ENCODE measurements at regions not wholly inside any gene's neighbourhood (a gene's known extent, or its start where the extent isn't known, plus 50 kb on each side); places are given as distances from the start of the nearest gene placed in this dataset.

DNA sequence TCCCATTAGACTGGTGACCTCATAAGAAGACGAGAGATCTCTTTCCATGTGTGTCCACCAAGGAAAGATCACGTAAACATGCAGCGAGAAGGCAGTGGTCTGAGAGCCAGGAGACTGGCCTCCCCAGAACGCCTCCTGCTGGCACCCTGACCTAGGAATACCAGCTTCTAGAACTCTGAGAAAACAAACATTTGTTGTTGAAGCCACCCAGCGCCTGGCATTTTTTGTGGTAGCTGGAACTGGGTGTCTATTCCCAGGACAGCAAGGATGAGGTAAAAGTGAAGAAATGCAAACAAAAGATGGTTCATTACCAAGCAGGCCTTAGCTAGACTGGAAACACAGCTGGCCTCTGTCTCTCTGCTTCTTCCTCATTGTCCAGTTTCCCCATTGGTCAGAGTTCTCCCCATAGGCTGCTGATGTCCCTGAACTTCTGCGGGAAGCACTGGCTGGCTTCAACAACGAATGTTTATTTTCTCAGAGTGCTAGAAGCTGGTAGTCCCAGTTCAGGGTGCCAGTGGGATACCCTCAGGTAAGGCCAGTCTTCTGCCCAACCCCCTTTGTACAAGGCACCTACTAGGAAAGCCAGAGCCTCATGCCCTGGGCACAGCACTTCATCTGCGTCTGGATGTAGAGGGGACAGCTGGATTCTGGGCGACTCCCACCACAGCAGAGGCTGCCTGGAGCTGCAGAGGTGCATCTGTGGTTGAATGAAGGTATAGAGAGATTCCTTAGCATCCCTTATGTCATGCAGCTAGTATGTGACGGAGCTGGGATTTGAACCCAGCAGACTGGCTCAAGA is 304.9 kb downstream of the TCERG1L start:
- no peaks in the 10 kb centered on the region for H3K4me1 ChIP-seq (ENCODE audit: control insufficient read depth, insufficient read depth, low read length)
- DNase-seq (ENCODE audit: low read depth), result no peak
- no peak overlapping the region for H3K4me3 ChIP-seq (ENCODE audit: low read length)
- H3K36me3 ChIP-seq (ENCODE audit: control insufficient read depth, insufficient read depth, low read length, severe bottlenecking), result no peaks in the 10 kb centered on the region
- H3K27me3 ChIP-seq (replicated peaks; ENCODE audit: control insufficient read depth, insufficient read depth, low read length), result no peaks in the 10 kb centered on the region
- H3K9ac ChIP-seq (ENCODE audit: low read length), result no peak overlapping the region
- no peaks in the 10 kb centered on the region for H3K9me3 ChIP-seq (ENCODE audit: control insufficient read depth, low read length)

DNA sequence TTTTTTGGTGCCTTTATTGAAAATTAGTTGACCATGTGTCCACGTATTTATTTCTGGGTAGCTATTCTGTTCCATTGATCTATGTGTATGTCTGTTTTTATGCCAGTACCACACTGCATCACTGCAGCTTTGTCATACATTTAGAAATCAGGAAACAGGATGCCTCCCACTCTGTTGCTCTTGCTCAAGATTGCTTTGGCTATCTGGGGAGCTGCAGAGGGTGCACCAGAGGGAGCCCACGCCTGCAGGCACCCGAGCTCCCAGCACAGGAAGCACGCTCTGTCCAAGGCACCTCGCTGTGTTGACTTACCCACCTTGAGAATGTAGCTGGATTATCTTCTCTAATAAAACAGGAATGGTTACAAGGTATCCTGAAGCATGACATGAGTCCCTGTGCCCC is 301.7 kb downstream of the TCERG1L start:
- Histone ChIP-seq H3K36me3 (ENCODE audit: control insufficient read depth, insufficient read depth, low read length, severe bottlenecking) (no peaks in the 10 kb centered on the region), H3K4me1 (ENCODE audit: control insufficient read depth, insufficient read depth, low read length) (no peaks in the 10 kb centered on the region), H3K4me3 (ENCODE audit: low read length) (no peak overlapping the region), H3K9ac (ENCODE audit: low read length) (no peak overlapping the region), H3K9me3 (ENCODE audit: control insufficient read depth, low read length) (no peaks in the 10 kb centered on the region), H3K27me3 (replicated peaks; ENCODE audit: control insufficient read depth, insufficient read depth, low read length) (no peaks in the 10 kb centered on the region)
- no peak for DNase-seq (ENCODE audit: low read depth)

DNA sequence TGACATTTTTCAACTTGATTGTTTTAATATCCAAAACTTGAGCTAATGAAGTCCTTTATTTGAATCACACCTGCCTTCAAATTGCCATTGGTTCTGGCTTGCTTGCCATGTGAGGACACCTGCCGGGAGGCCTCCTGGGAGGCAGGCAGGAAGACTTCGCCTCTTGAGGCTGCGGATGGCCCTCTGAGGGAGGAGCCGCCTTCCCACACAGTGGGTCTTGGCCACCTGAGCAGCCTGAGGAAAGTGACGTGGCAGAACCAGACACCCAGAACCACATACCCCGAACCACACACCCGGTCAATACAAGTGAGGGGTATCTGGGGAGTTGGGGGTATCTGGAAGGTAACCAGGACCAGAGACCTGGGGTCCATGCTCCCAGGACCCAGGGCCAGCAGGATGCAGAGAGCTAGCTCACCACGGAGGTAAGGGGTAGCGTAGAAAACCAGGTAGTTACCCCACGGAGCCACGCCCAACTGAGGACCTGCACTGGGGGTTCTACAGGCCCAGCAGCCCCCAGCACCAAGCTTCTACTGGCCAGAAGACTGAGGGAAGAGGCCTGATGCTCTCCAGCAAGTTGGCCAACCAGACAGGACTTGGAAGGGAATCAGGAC is 300.5 kb downstream of the TCERG1L start:
- Histone ChIP-seq H3K36me3 (ENCODE audit: control insufficient read depth, insufficient read depth, low read length, severe bottlenecking) (no peaks in the 10 kb centered on the region), H3K4me3 (ENCODE audit: low read length) (no peak overlapping the region), H3K27me3 (replicated peaks; ENCODE audit: control insufficient read depth, insufficient read depth, low read length) (no peaks in the 10 kb centered on the region), H3K9ac (ENCODE audit: low read length) (no peak overlapping the region), H3K4me1 (ENCODE audit: control insufficient read depth, insufficient read depth, low read length) (no peaks in the 10 kb centered on the region), H3K9me3 (ENCODE audit: control insufficient read depth, low read length) (no peaks in the 10 kb centered on the region)
- no peak for DNase-seq (ENCODE audit: low read depth)

DNA sequence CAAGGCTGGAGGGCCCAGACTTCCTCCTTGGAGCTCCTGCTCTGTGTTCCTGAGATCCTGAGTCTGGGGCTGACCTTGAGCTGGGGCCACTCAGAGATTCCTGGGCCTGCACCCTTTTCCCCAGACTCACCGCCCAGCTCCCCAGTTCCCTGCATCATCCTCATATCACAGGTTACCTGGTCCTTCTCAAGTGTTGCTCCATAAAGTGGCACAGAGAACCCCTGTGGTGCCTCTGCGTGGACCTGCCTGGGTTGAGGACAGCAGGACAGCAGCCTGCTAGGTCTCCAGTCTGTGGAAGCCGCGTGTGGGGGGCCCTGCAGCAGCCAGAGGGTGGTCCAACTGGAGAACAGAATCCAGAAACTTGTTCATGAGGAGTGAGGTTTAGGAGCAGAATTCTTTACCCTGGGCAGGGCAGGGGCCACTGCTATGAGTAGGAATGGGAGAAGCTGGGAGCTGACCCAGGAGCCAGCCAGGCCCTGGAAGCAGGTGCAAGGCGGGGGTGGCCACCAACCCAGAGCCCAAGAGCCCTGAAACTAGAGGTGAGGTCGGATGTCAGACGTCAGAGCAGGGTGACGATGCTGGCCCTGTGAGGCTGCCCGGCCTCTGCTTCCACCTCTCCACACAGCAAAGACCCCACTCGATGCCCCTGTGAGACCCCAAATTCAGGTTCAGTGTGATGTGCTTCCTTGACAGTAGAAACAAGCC is 299.4 kb downstream of the TCERG1L start:
- no peaks in the 10 kb centered on the region for H3K4me1 ChIP-seq (ENCODE audit: control insufficient read depth, insufficient read depth, low read length)
- no peaks in the 10 kb centered on the region for H3K36me3 ChIP-seq (ENCODE audit: control insufficient read depth, insufficient read depth, low read length, severe bottlenecking)
- H3K9me3 ChIP-seq (ENCODE audit: control insufficient read depth, low read length), result no peaks in the 10 kb centered on the region
- DNase-seq (ENCODE audit: low read depth), result no peak
- H3K4me3 ChIP-seq (ENCODE audit: low read length), result no peak overlapping the region
- H3K9ac ChIP-seq (ENCODE audit: low read length), result no peak overlapping the region
- H3K27me3 ChIP-seq (replicated peaks; ENCODE audit: control insufficient read depth, insufficient read depth, low read length), result no peaks in the 10 kb centered on the region

DNA sequence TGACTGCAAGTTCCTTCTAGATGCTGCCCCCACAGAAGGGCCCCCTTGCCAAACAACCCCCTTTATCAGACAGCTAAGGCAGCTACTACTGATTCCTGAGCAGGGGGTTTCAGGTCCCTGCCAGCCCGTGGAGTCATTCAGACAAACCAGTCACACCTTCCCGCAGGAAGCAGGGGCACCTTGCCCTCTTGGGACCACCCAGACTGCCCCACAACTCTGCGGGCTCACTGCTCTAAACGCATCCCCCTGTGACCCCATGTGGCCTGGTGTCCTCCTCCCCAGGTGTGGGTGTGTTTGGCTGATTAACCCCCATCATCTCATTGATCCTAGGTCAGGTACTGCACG is 298.9 kb downstream of the TCERG1L start:
- Histone ChIP-seq H3K4me3 (ENCODE audit: low read length) (no peak overlapping the region), H3K9me3 (ENCODE audit: control insufficient read depth, low read length) (no peaks in the 10 kb centered on the region), H3K9ac (ENCODE audit: low read length) (no peak overlapping the region), H3K36me3 (ENCODE audit: control insufficient read depth, insufficient read depth, low read length, severe bottlenecking) (no peaks in the 10 kb centered on the region), H3K4me1 (ENCODE audit: control insufficient read depth, insufficient read depth, low read length) (no peaks in the 10 kb centered on the region), H3K27me3 (replicated peaks; ENCODE audit: control insufficient read depth, insufficient read depth, low read length) (no peaks in the 10 kb centered on the region)
- no peak for DNase-seq (ENCODE audit: low read depth)

DNA sequence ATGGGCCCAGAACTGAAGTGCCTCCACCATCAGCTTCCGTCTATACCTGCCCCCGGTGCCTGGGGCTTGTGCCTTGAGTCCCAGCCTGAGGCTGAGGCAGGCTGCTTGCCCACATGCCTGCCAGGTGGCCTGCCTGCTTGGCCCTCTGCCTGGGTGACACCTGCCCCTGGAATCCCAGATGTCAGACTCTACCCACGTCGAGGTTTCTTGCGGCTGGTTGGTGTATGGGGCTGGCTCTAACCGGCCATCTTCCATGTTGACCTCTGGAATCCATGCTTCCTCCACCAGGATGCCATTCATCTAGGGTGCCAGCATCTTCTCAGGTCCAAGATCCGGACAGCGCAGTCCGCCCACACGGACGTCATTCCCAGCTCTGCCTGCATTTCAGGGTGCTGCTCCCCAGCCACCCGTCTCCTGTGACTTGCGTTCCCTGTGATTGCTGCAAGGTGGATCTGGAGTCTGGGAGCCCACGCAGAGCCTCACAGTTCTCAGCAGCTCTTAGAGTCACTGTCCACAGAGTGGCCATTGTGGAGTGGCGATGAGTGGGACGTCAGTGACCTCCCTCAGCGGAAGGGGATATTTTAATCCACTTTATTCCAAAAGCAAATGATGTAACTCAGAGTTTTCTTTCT is 298.1 kb downstream of the TCERG1L start:
- Histone ChIP-seq H3K9me3 (ENCODE audit: control insufficient read depth, low read length) (no peaks in the 10 kb centered on the region), H3K4me1 (ENCODE audit: control insufficient read depth, insufficient read depth, low read length) (no peaks in the 10 kb centered on the region), H3K36me3 (ENCODE audit: control insufficient read depth, insufficient read depth, low read length, severe bottlenecking) (no peaks in the 10 kb centered on the region), H3K4me3 (ENCODE audit: low read length) (no peak overlapping the region), H3K9ac (ENCODE audit: low read length) (no peak overlapping the region), H3K27me3 (replicated peaks; ENCODE audit: control insufficient read depth, insufficient read depth, low read length) (no peaks in the 10 kb centered on the region)
- no peak for DNase-seq (ENCODE audit: low read depth)

DNA sequence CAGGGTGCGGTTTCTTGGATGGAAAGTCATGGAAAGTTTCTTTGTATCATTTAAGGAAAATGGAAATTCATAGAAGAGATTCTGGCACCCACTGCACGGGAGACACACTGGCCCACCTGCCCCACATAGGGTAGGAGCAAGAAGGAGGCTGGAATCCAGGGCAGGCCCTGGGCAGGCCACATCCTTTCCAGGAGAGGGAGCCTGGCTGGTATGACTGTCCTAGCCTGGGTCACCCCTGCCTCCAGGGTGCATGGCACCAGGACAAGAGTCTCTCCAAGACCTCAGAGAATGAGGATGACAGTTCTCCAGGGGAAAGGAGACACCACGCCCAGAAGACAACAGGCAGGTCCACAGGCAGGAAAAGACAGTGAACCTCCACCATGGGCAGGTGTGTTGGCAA is 297.2 kb downstream of the TCERG1L start:
- Histone ChIP-seq H3K9ac (ENCODE audit: low read length) (no peak overlapping the region), H3K9me3 (ENCODE audit: control insufficient read depth, low read length) (no peaks in the 10 kb centered on the region), H3K36me3 (ENCODE audit: control insufficient read depth, insufficient read depth, low read length, severe bottlenecking) (no peaks in the 10 kb centered on the region), H3K4me3 (ENCODE audit: low read length) (no peak overlapping the region), H3K4me1 (ENCODE audit: control insufficient read depth, insufficient read depth, low read length) (no peaks in the 10 kb centered on the region), H3K27me3 (replicated peaks; ENCODE audit: control insufficient read depth, insufficient read depth, low read length) (no peaks in the 10 kb centered on the region)
- no peak for DNase-seq (ENCODE audit: low read depth)

DNA sequence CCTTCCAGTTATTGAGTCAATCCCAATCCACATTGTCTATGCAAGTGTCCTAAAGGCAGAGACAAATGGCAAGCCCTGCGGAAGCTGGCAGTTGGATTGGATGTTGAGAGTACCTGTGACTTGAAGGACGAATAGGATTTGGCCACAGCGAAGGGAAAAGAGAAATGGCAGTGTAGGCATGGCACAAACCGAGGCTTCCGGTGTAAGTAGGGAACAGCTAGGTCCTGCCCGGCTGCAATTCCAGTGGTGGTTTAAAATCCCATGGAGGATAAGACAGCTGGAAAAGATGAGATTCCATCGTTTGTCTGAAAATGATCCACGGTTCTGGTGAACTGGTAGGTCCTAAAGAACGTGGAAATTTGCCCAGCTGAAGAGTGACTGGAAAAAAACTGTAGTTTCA is 296.2 kb downstream of the TCERG1L start:
- no peak overlapping the region for H3K4me3 ChIP-seq (ENCODE audit: low read length)
- H3K9ac ChIP-seq (ENCODE audit: low read length), result no peak overlapping the region
- H3K9me3 ChIP-seq (ENCODE audit: control insufficient read depth, low read length), result no peaks in the 10 kb centered on the region
- H3K36me3 ChIP-seq (ENCODE audit: control insufficient read depth, insufficient read depth, low read length, severe bottlenecking), result no peaks in the 10 kb centered on the region
- H3K27me3 ChIP-seq (replicated peaks; ENCODE audit: control insufficient read depth, insufficient read depth, low read length), result no peaks in the 10 kb centered on the region
- DNase-seq (ENCODE audit: low read depth), result no peak
- H3K4me1 ChIP-seq (ENCODE audit: control insufficient read depth, insufficient read depth, low read length), result no peaks in the 10 kb centered on the region

DNA sequence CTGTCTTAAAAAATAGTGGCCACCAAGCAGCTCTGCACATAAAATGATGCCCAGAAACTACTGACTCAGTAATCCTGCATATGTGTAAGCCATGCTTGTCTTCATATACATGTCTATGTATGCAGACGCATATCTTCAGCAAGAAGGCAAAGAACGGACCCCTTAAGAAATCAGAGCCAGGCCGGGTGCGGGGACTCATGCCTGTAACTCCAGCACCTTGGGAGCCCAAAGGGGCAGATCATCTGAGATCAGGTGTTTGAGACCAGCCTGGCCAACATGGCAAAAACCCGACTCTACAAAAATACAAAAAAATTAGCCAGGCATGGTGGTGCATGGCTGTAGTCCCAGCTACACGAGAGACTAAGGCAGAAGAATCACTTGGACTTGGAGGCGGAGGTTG is 295.0 kb downstream of the TCERG1L start:
- DNase-seq (ENCODE audit: low read depth), result no peak
- no peak overlapping the region for H3K9ac ChIP-seq (ENCODE audit: low read length)

DNA sequence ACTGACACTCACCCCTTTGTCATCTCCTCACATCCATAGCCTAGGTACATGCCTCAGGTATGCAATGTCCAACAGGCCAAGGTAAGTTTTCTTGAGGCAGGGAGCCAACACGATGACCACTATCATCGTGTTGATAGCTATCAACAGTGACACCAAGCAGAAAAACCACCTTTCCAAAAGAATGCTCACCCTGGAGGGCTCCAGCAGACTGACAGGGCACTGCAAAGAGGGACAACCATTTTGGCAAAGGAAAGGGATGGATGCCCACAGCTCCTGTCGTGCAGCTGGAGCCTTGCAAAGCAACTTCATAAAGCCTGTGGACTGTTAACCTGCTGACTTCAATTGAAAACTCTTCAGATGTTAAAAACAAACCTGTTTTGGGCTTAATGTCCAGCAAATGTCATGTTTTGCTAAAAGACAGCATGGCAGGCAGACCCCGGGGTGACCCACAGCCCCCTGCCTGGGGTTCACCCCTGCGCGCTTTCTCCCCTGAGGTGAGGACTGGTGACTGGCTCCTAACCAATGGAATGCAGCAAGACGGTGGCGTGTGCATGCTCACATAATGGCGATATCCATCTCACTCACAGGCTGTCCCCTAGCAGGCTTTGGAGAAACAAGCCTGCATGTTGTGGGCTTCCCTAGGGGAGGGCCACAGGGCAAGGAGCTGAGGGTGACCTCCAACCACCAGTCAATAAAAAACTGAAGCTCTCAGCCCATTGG is 293.8 kb downstream of the TCERG1L start:
- no peak for DNase-seq (ENCODE audit: low read depth)
- no peaks in the 10 kb centered on the region for H3K36me3 ChIP-seq (ENCODE audit: control insufficient read depth, insufficient read depth, low read length, severe bottlenecking)
- H3K9ac ChIP-seq (ENCODE audit: low read length), result no peak overlapping the region
- no peaks in the 10 kb centered on the region for H3K27me3 ChIP-seq (replicated peaks; ENCODE audit: control insufficient read depth, insufficient read depth, low read length)
- H3K9me3 ChIP-seq (ENCODE audit: control insufficient read depth, low read length), result no peaks in the 10 kb centered on the region
- H3K4me3 ChIP-seq (ENCODE audit: low read length), result no peak overlapping the region
- H3K4me1 ChIP-seq (ENCODE audit: control insufficient read depth, insufficient read depth, low read length), result no peaks in the 10 kb centered on the region

More for the DNA sequence above, 295.0 kb downstream of the TCERG1L start:
- Histone ChIP-seq H3K9me3 (ENCODE audit: control insufficient read depth, low read length) (no peaks in the 10 kb centered on the region), H3K27me3 (replicated peaks; ENCODE audit: control insufficient read depth, insufficient read depth, low read length) (no peaks in the 10 kb centered on the region), H3K36me3 (ENCODE audit: control insufficient read depth, insufficient read depth, low read length, severe bottlenecking) (no peaks in the 10 kb centered on the region), H3K4me3 (ENCODE audit: low read length) (no peak overlapping the region), H3K4me1 (ENCODE audit: control insufficient read depth, insufficient read depth, low read length) (no peaks in the 10 kb centered on the region)
